Stomach (tissue), 4 donors: ENCODE measurements at regions not wholly inside any gene's neighbourhood (a gene's known extent, or its start where the extent isn't known, plus 50 kb on each side); places are given as distances from the start of the nearest gene placed in this dataset.

ENCODE experiments used
- CTCF ChIP-seq, 7 experiments: fragments of 450-650 bp in 4 of 7; fragments of 200-600 bp in 3 of 7; sonication (generic) in 3 of 7; IDR thresholded peaks; one replicate each; pipeline ENCODE4 v1.5.1; 2016 to 2019; ENCODE audit warnings: antibody characterized with exemption in 7 of 7, control low read depth in 2 of 7, mild to moderate bottlenecking in 1 of 7
- POLR2AphosphoS5 ChIP-seq, 3 donors: sonication (generic); formaldehyde crosslinking; IDR thresholded peaks; one replicate each; pipeline ENCODE4 v1.6.1; 2016; ENCODE audit warnings: antibody characterized with exemption in 3 of 3

- no peak for TF ChIP-seq CTCF (IDR thresholded peaks at IDR 0.05)
- no peak for TF ChIP-seq POLR2AphosphoS5 (IDR thresholded peaks at IDR 0.05)
These were observed 366.7 kb upstream of the PROK2 start for GRCh38 chr3:72151465-72152238.
